ENCODE measurements at regions not wholly inside any gene's neighbourhood (a gene's known extent, or its start where the extent isn't known, plus 50 kb on each side); places are given as distances from the start of the nearest gene placed in this dataset.
A peak's percentile ranks its signal among the peaks of the same experiment; 100 is the strongest.
"Not testable (repeated sequence)": the region's sequence is repeated elsewhere in the genome, so short reads cannot be mapped to it uniquely, and the experiment has no call there.

- H3K27ac ChIP-seq: no peak overlapping the region
- CTCF ChIA-PET: interaction anchor here (0.6 to 0.9 kb wide), 2 partner anchors 36 to 50 kb away, joined by 3 read pairs; no protein-coding TSS in a partner anchor
- no peak for TF ChIP-seq CTCF (conservative IDR thresholded peaks at IDR 0.05; ENCODE audit: low read depth)
- DNase-seq (ENCODE audit: low spot score): peak; percentile 72
- POLR2A ChIA-PET (ENCODE audit: low non-redundant PET): no interaction called here
These were observed 403.8 kb upstream of the PRR20A start for GRCh38 chr13:56736966-56737365.

- CTCF ChIA-PET: interaction anchor here (0.6 kb wide), 1 partner anchor 552 kb away, joined by 6 read pairs; no protein-coding TSS in a partner anchor
- H3K27ac ChIP-seq: no peak overlapping the region
- TF ChIP-seq CTCF (conservative IDR thresholded peaks at IDR 0.05; ENCODE audit: low read depth): no peak
- DNase-seq (ENCODE audit: low spot score): no peak
- POLR2A ChIA-PET (ENCODE audit: low non-redundant PET): no interaction called here
These were observed 388.1 kb upstream of the PRR20A start for GRCh38 chr13:56752636-56753035.

- DNase-seq (ENCODE audit: low spot score): no peak
- TF ChIP-seq CTCF (conservative IDR thresholded peaks at IDR 0.05; ENCODE audit: low read depth): no peak
- no peak overlapping the region for H3K27ac ChIP-seq
- POLR2A ChIA-PET (ENCODE audit: low non-redundant PET): no interaction called here
- CTCF ChIA-PET: no interaction called here
These were observed 385.4 kb upstream of the PRR20A start for GRCh38 chr13:56755181-56755935.

GRCh38 chr13:56763333-56763732, 377.4 kb upstream of the PRR20A start:
- DNase-seq (ENCODE audit: low spot score); CTCF ChIA-PET; H3K27ac ChIP-seq; POLR2A ChIA-PET (ENCODE audit: low non-redundant PET): not testable (repeated sequence)

DNA sequence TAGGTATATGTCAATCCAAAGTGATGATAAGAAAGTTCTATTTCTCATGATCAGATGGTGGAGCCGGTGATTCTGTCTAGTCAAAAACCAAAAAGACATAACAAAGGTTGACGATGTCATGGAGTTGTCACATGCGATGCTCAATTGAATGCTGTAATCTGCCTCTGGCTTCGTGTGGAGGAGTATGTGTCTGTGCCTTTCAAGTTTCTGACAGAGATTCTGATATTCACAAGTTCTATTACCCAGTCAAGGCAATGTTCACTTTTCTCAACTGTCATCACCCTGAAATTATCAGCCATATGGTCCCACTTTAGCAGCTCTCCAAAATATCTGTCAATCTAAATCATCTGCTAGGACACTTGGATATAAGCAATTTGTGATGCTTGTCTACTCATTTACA, 367.6 kb upstream of the PRR20A start:
- no peak for TF ChIP-seq CTCF (conservative IDR thresholded peaks at IDR 0.05; ENCODE audit: low read depth)
- H3K27ac ChIP-seq: no peak overlapping the region
- DNase-seq (ENCODE audit: low spot score): no peak
- ChIA-PET POLR2A (ENCODE audit: low non-redundant PET) (no interaction called here), CTCF (interaction anchor here (0.7 kb wide), 1 partner anchor 36 kb away, joined by 3 read pairs; no protein-coding TSS in a partner anchor)

DNA sequence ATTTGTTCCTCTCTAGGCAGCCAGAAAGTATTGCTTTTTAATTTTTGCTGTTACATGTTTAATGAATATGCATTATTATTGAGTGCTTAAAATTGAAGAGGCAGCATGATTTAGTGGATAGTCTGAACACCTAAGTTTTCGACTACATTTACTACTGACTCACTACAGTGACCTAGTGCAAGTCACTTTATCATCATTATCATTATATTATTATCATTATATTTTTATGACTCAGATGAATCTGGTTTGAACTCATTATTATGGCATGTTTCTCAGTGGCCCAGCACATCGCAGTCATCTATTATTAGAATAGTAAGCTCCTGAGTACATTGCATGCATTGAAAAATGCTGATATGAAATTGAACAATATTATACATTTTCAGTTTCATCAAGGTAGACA, 351.2 kb upstream of the PRR20A start:
- CTCF ChIA-PET: no interaction called here
- no peak overlapping the region for H3K27ac ChIP-seq
- no peak for TF ChIP-seq CTCF (conservative IDR thresholded peaks at IDR 0.05; ENCODE audit: low read depth)
- POLR2A ChIA-PET (ENCODE audit: low non-redundant PET): no interaction called here
- DNase-seq (ENCODE audit: low spot score): no peak

DNA sequence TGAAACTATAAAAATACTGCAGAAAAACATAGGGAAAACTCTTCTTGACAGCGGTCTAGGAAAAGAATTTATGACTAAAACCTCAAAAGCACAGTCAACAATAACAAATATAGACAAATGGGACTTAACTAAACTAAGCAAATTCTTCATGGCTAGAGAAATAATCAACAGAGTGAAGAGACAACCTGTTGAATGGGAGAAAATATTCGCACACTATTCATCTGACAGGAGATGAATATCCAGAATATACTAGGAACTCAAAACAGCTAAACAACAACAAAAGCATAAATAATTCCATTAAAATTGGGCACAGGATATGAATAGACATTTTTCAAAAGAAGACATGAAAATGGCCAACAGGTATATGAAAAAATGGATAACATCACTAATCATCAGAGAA, 303.6 kb upstream of the PRR20A start:
- ChIA-PET CTCF (no interaction called here), POLR2A (ENCODE audit: low non-redundant PET) (no interaction called here)
- no peak for TF ChIP-seq CTCF (conservative IDR thresholded peaks at IDR 0.05; ENCODE audit: low read depth)
- no peak for DNase-seq (ENCODE audit: low spot score)
- H3K27ac ChIP-seq: no peak overlapping the region

Data from RWPE1 (cell line).